ENCODE measurements at regions not wholly inside any gene's neighbourhood (a gene's known extent, or its start where the extent isn't known, plus 50 kb on each side); places are given as distances from the start of the nearest gene placed in this dataset.

DNA sequence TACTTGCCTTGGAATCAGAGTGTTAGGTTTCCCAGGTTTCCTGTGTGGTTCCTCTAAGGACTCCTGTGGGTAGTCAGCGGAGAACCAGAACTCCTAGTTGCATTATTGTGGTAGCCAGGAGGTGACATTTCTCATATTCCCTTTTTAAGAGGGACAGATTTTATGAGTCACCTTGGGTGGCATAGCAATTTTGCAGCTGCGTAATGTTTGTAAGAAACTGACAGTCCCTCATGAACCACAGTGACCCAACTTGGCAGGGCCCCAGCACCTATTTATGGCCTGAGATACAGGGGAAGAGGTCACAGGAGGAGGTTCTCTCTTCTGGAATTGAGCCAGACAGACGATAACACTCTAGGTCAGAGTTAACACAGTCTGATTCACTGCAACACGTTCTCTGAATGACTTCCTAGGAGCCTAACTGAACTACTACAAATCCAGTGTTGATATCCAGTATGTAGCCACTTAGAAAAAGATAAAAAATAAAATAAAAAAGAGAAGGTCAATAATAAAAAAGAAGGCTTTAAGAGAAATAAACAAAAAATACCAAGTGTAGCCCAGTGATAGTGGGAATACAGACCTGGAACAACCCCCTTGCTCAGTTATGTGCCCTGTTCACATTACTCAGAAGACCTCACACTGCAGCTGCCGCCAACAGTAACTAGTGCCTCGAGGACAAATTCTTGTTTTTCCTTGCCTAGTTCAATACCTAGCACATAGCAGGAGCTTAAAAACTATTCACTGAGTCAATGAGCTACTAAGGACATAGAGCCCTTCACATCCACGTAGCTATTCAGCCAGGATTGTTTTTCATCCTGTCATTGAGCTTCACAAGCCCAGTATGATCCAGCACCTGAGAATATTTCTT, 50.7 kb upstream of the VLDLR start (continued):
- no peak for TF ChIP-seq ZNF445 (CRISPR knock-in tag; IDR thresholded peaks at IDR 0.05; ENCODE audit: low read depth)
- TF ChIP-seq ZBTB1 (CRISPR knock-in tag; IDR thresholded peaks at IDR 0.05; ENCODE audit: borderline replicate concordance, low read depth), result no peak
- no peak for TF ChIP-seq SRSF3 (IDR thresholded peaks at IDR 0.05; ENCODE audit: insufficient read depth, low read length)
- TF ChIP-seq RBM14 (IDR thresholded peaks at IDR 0.05; ENCODE audit: borderline replicate concordance, insufficient read depth, low read depth, low read length), result no peak
- no peak for TF ChIP-seq PURB (CRISPR knock-in tag; IDR thresholded peaks at IDR 0.05; ENCODE audit: low read depth)
- TF ChIP-seq PHF20 (IDR thresholded peaks at IDR 0.05; ENCODE audit: partially characterized antibody), result no peak
- peak in 1 of 2 experiments; percentile 44; a peak in 2 of 4 replicates for TF ChIP-seq TBL1XR1 (IDR thresholded peaks at IDR 0.05; ENCODE audit: low read length in 2 of 2)
- TF ChIP-seq, protein P1, sequence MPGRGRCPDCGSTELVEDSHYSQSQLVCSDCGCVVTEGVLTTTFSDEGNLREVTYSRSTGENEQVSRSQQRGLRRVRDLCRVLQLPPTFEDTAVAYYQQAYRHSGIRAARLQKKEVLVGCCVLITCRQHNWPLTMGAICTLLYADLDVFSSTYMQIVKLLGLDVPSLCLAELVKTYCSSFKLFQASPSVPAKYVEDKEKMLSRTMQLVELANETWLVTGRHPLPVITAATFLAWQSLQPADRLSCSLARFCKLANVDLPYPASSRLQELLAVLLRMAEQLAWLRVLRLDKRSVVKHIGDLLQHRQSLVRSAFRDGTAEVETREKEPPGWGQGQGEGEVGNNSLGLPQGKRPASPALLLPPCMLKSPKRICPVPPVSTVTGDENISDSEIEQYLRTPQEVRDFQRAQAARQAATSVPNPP (IDR thresholded peaks at IDR 0.05; ENCODE audit: borderline replicate concordance, insufficient read depth, insufficient read length), result no peak
- no peak for TF ChIP-seq ZNF23 (CRISPR knock-in tag; IDR thresholded peaks at IDR 0.05)
- TF ChIP-seq MEF2D (tag; conservative IDR thresholded peaks at IDR 0.05; ENCODE audit: low read depth), result peak; percentile 88
- no peak for TF ChIP-seq SUPT5H (IDR thresholded peaks at IDR 0.05)
- TF ChIP-seq, protein P2, sequence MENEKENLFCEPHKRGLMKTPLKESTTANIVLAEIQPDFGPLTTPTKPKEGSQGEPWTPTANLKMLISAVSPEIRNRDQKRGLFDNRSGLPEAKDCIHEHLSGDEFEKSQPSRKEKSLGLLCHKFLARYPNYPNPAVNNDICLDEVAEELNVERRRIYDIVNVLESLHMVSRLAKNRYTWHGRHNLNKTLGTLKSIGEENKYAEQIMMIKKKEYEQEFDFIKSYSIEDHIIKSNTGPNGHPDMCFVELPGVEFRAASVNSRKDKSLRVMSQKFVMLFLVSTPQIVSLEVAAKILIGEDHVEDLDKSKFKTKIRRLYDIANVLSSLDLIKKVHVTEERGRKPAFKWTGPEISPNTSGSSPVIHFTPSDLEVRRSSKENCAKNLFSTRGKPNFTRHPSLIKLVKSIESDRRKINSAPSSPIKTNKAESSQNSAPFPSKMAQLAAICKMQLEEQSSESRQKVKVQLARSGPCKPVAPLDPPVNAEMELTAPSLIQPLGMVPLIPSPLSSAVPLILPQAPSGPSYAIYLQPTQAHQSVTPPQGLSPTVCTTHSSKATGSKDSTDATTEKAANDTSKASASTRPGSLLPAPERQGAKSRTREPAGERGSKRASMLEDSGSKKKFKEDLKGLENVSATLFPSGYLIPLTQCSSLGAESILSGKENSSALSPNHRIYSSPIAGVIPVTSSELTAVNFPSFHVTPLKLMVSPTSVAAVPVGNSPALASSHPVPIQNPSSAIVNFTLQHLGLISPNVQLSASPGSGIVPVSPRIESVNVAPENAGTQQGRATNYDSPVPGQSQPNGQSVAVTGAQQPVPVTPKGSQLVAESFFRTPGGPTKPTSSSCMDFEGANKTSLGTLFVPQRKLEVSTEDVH (IDR thresholded peaks at IDR 0.05; ENCODE audit: low read depth, partially characterized antibody), result no peak
- TF ChIP-seq, protein P3, sequence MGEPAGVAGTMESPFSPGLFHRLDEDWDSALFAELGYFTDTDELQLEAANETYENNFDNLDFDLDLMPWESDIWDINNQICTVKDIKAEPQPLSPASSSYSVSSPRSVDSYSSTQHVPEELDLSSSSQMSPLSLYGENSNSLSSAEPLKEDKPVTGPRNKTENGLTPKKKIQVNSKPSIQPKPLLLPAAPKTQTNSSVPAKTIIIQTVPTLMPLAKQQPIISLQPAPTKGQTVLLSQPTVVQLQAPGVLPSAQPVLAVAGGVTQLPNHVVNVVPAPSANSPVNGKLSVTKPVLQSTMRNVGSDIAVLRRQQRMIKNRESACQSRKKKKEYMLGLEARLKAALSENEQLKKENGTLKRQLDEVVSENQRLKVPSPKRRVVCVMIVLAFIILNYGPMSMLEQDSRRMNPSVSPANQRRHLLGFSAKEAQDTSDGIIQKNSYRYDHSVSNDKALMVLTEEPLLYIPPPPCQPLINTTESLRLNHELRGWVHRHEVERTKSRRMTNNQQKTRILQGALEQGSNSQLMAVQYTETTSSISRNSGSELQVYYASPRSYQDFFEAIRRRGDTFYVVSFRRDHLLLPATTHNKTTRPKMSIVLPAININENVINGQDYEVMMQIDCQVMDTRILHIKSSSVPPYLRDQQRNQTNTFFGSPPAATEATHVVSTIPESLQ (CRISPR knock-in tag; IDR thresholded peaks at IDR 0.05), result no peak
- TF ChIP-seq, protein P4, sequence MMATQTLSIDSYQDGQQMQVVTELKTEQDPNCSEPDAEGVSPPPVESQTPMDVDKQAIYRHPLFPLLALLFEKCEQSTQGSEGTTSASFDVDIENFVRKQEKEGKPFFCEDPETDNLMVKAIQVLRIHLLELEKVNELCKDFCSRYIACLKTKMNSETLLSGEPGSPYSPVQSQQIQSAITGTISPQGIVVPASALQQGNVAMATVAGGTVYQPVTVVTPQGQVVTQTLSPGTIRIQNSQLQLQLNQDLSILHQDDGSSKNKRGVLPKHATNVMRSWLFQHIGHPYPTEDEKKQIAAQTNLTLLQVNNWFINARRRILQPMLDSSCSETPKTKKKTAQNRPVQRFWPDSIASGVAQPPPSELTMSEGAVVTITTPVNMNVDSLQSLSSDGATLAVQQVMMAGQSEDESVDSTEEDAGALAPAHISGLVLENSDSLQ (IDR thresholded peaks at IDR 0.05), result peak; percentile 55
- 0 out of 2 replicates have a peak, but pooled peaks have one; percentile 22 for TF ChIP-seq ZNF766 (CRISPR knock-in tag; conservative IDR thresholded peaks at IDR 0.05)
- TF ChIP-seq CSDE1 (IDR thresholded peaks at IDR 0.05), result no peak
- no peak for TF ChIP-seq DDX20 (tag; IDR thresholded peaks at IDR 0.05; ENCODE audit: low read depth)
- TF ChIP-seq, protein P5, sequence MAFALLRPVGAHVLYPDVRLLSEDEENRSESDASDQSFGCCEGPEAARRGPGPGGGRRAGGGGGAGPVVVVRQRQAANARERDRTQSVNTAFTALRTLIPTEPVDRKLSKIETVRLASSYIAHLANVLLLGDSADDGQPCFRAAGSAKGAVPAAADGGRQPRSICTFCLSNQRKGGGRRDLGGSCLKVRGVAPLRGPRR (CRISPR knock-in tag; IDR thresholded peaks at IDR 0.05), result no peak
